Caco-2 (cell line): ENCODE measurements at regions not wholly inside any gene's neighbourhood (a gene's known extent, or its start where the extent isn't known, plus 50 kb on each side); places are given as distances from the start of the nearest gene placed in this dataset.

ENCODE experiments used
- BruUV-seq: library from RNA; stranded (reverse); fragments of 400-500 nt; replicated peaks from 2 replicates; lab custom pipeline; 2021; lab: Mats Ljungman, UMichigan
- CTCF ChIA-PET: fragments of 300-600 bp; sonication (Branson Sonifier 250); formaldehyde crosslinking; loops from one replicate; lab custom pipeline; 2022; ENCODE audit warnings: antibody characterized with exemption; lab: Charles Lee
- POLR2A ChIA-PET: fragments of 300-600 bp; sonication (Branson Sonifier 250); formaldehyde crosslinking; loops from one replicate; lab custom pipeline; 2022; ENCODE audit warnings: antibody characterized with exemption; lab: Charles Lee
- DNase-seq, 2 experiments: peaks; one replicate each; pipeline versions ENCODE4 v3.0.0 to v3.0.0-alpha.2; 2020 to 2022
- H3K27me3 ChIP-seq: replicated peaks from 2 replicates; pipeline ENCODE4 v1.6.0; 2011; ENCODE audit warnings: low read length; ENCODE audit not compliant: control insufficient read depth, insufficient read depth
- H3K36me3 ChIP-seq: 2 replicates; pipeline ENCODE4 v1.5.1; 2011; ENCODE audit warnings: low read length; ENCODE audit not compliant: control insufficient read depth, insufficient read depth
- H3K4me1 ChIP-seq: fragments of 250-450 bp; sonication (Bioruptor Pico); 2 replicates; pipeline ENCODE4 v1.5.1; 2020; ENCODE audit warnings: mild to moderate bottlenecking
- H3K4me3 ChIP-seq: 2 replicates; pipeline ENCODE4 v1.5.1; 2011; ENCODE audit warnings: low read depth, mild to moderate bottlenecking, control low read depth, low read length
- H3K9me3 ChIP-seq: fragments of 250-450 bp; sonication (Bioruptor Pico); 2 replicates; pipeline ENCODE4 v1.5.1; 2020; ENCODE audit warnings: mild to moderate bottlenecking, moderate library complexity
- H3K27ac Mint-ChIP-seq: one replicate; pipeline ENCODE4 v1.8.0; 2022; ENCODE audit warnings: mixed read lengths; ENCODE audit not compliant: unreplicated experiment
- H3K27me3 Mint-ChIP-seq: one replicate; pipeline ENCODE4 v1.8.0; 2022; ENCODE audit warnings: mixed read lengths; ENCODE audit not compliant: insufficient read depth, unreplicated experiment
- H3K36me3 Mint-ChIP-seq: one replicate; pipeline ENCODE4 v1.8.0; 2022; ENCODE audit warnings: mild to moderate bottlenecking, mixed read lengths; ENCODE audit not compliant: insufficient read depth, unreplicated experiment
- H3K4me1 Mint-ChIP-seq: one replicate; pipeline ENCODE4 v1.8.0; 2022; ENCODE audit warnings: low read depth, mixed read lengths; ENCODE audit not compliant: unreplicated experiment
- H3K4me3 Mint-ChIP-seq: one replicate; pipeline ENCODE4 v1.8.0; 2022; ENCODE audit warnings: mild to moderate bottlenecking, moderate library complexity, mixed read lengths; ENCODE audit not compliant: unreplicated experiment
- H3K9me3 Mint-ChIP-seq: one replicate; pipeline ENCODE4 v1.8.0; 2022; ENCODE audit warnings: mixed read lengths; ENCODE audit not compliant: unreplicated experiment
- CTCF ChIP-seq, 2 experiments: fragments of 200-600 bp in 1 of 2; IDR thresholded peaks; 1 replicate in 1 of 2; 2 replicates in 1 of 2; pipeline versions ENCODE4 v1.5.1 to v1.8.0; 2011 to 2022; ENCODE audit warnings: antibody characterized with exemption in 1 of 2, control low read depth in 1 of 2, inconsistent platforms in 1 of 2, low read depth in 1 of 2, low read length in 1 of 2, mild to moderate bottlenecking in 1 of 2, moderate library complexity in 1 of 2; ENCODE audit not compliant: insufficient read depth in 1 of 2, severe bottlenecking in 1 of 2, unreplicated experiment in 1 of 2
- intact Hi-C: fragments of 100-400 bp; cut with micrococcal nuclease; formaldehyde crosslinking; loops from one replicate; pipeline ENCODE4 v1.10.0; 2022; ENCODE audit not compliant: unreplicated experiment

- Histone ChIP-seq H3K9me3 (no peaks in the 10 kb centered on the region), H3K4me1 (no peaks in the 10 kb centered on the region), H3K27me3 (no peaks in the 10 kb centered on the region), H3K4me3 (no peak overlapping the region), H3K36me3 (no peaks in the 10 kb centered on the region)
- Mint-ChIP-seq H3K27me3 (peaks cover 25% of the 10 kb centered on the region), H3K36me3 (no peaks in the 10 kb centered on the region), H3K4me1 (no peaks in the 10 kb centered on the region), H3K9me3 (no peaks in the 10 kb centered on the region), H3K4me3 (peak overlapping the region; percentile 5), H3K27ac (no peak overlapping the region)
- CTCF ChIA-PET: no interaction called here
- intact Hi-C loops: no loop called here
- no TSS peak for BruUV-seq
- peak in 1 of 2 experiments; percentile 44 for DNase-seq
- POLR2A ChIA-PET: no interaction called here
- TF ChIP-seq CTCF (IDR thresholded peaks at IDR 0.05; ENCODE audit: insufficient read depth in 1 of 2, low read depth in 1 of 2, low read length in 1 of 2, severe bottlenecking in 1 of 2, unreplicated experiment in 1 of 2): no peak
Observed at GRCh38 chr5:2658881-2659470, 92.5 kb downstream of the IRX2 start.

DNA sequence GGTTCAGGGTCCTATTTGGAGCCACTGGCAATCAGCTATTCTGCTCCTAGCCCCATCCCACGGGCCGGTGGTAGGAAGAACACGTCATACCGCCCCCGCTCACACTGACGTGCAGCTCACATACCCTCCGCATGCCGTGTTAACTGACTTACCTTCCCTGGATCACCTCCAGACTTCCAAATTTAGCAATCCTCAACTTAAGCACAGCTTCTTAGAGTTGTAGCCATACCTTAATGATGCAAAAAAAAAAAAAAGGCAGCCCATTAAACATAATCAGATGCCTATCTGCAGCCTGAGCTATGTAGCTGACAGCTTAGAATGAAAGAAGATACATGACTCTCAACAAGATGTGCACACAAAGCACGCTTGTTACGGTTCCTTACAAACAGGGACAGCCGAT, 93.0 kb downstream of the IRX2 start:
- Mint-ChIP-seq H3K4me3 (peak overlapping the region; percentile 5), H3K36me3 (no peaks in the 10 kb centered on the region), H3K9me3 (no peaks in the 10 kb centered on the region), H3K27ac (no peak overlapping the region), H3K4me1 (no peaks in the 10 kb centered on the region), H3K27me3 (peaks cover 25% of the 10 kb centered on the region)
- no peak for DNase-seq
- H3K36me3 ChIP-seq: no peaks in the 10 kb centered on the region
- no peaks in the 10 kb centered on the region for H3K4me1 ChIP-seq
- ChIA-PET POLR2A (interaction anchor here (0.6 kb wide), 1 partner anchor 74 kb away, joined by 3 read pairs; no protein-coding TSS in a partner anchor), CTCF (no interaction called here)
- H3K4me3 ChIP-seq: no peak overlapping the region
- no peaks in the 10 kb centered on the region for H3K9me3 ChIP-seq
- no peaks in the 10 kb centered on the region; the same call in 1 of the 2 replicates for H3K27me3 ChIP-seq
- BruUV-seq: no TSS peak
- no peak for TF ChIP-seq CTCF (IDR thresholded peaks at IDR 0.05; ENCODE audit: insufficient read depth in 1 of 2, low read depth in 1 of 2, low read length in 1 of 2, severe bottlenecking in 1 of 2, unreplicated experiment in 1 of 2)
- intact Hi-C loops: no loop called here

- POLR2A ChIA-PET: no interaction called here
- Histone ChIP-seq H3K9me3 (no peaks in the 10 kb centered on the region), H3K4me3 (no peak overlapping the region), H3K4me1 (no peaks in the 10 kb centered on the region), H3K27me3 (no peaks in the 10 kb centered on the region; the same call in 1 of the 2 replicates), H3K36me3 (no peaks in the 10 kb centered on the region)
- CTCF ChIA-PET: no interaction called here
- no peak for TF ChIP-seq CTCF (IDR thresholded peaks at IDR 0.05; ENCODE audit: insufficient read depth in 1 of 2, low read depth in 1 of 2, low read length in 1 of 2, severe bottlenecking in 1 of 2, unreplicated experiment in 1 of 2)
- H3K4me1 Mint-ChIP-seq: no peaks in the 10 kb centered on the region
- no TSS peak for BruUV-seq
- no peaks in the 10 kb centered on the region for H3K36me3 Mint-ChIP-seq
- intact Hi-C loops: no loop called here
- no peak overlapping the region for H3K4me3 Mint-ChIP-seq
- no peak for DNase-seq
- peaks cover 23% of the 10 kb centered on the region for H3K27me3 Mint-ChIP-seq
- H3K27ac Mint-ChIP-seq: no peak overlapping the region
- H3K9me3 Mint-ChIP-seq: no peaks in the 10 kb centered on the region
Observed at GRCh38 chr5:2657151-2657550, 94.3 kb downstream of the IRX2 start.
